ENCODE measurements at regions not wholly inside any gene's neighbourhood (a gene's known extent, or its start where the extent isn't known, plus 50 kb on each side); places are given as distances from the start of the nearest gene placed in this dataset.
"Not testable (repeated sequence)": the region's sequence is repeated elsewhere in the genome, so short reads cannot be mapped to it uniquely, and the experiment has no call there.

GRCh38 chr11:95444309-95445241 lies 213.6 kb upstream of the SESN3 start:
- DNase-seq (ENCODE audit: low read depth in 1 of 2, low spot score in 1 of 2) = no peak

- DNase-seq (ENCODE audit: low read depth in 1 of 2, low spot score in 1 of 2) = no peak
These were observed 212.4 kb upstream of the SESN3 start for GRCh38 chr11:95443386-95443785.

- no peak for DNase-seq (ENCODE audit: low read depth in 1 of 2, low spot score in 1 of 2)
These were observed 211.6 kb upstream of the SESN3 start for GRCh38 chr11:95442531-95443050.

GRCh38 chr11:95435628-95436353 lies 204.8 kb upstream of the SESN3 start:
- no peak for DNase-seq (ENCODE audit: low read depth in 1 of 2, low spot score in 1 of 2)

GRCh38 chr11:95435192-95435591 lies 204.2 kb upstream of the SESN3 start:
- DNase-seq (ENCODE audit: low read depth in 1 of 2, low spot score in 1 of 2) = no peak

- DNase-seq (ENCODE audit: low read depth in 1 of 2, low spot score in 1 of 2) = no peak
These were observed 203.6 kb upstream of the SESN3 start for GRCh38 chr11:95434489-95435057.

- DNase-seq (ENCODE audit: low read depth in 1 of 2, low spot score in 1 of 2) = no peak
These were observed 203.0 kb upstream of the SESN3 start for GRCh38 chr11:95434009-95434408.

- no peak for DNase-seq (ENCODE audit: low read depth in 1 of 2, low spot score in 1 of 2)
These were observed 201.9 kb upstream of the SESN3 start for GRCh38 chr11:95432714-95433503.

- DNase-seq (ENCODE audit: low read depth in 1 of 2, low spot score in 1 of 2) = no peak
These were observed 198.4 kb upstream of the SESN3 start for GRCh38 chr11:95429376-95429907.

- DNase-seq (ENCODE audit: low read depth in 1 of 2, low spot score in 1 of 2) = no peak
These were observed 195.9 kb upstream of the SESN3 start for GRCh38 chr11:95426823-95427462.

- DNase-seq (ENCODE audit: low read depth in 1 of 2, low spot score in 1 of 2) = no peak
These were observed 188.9 kb upstream of the SESN3 start for GRCh38 chr11:95419915-95420314.

- no peak for DNase-seq (ENCODE audit: low read depth in 1 of 2, low spot score in 1 of 2)
These were observed 187.9 kb upstream of the SESN3 start for GRCh38 chr11:95418916-95419315.

GRCh38 chr11:95417832-95418231 lies 186.8 kb upstream of the SESN3 start:
- no peak for DNase-seq (ENCODE audit: low read depth in 1 of 2, low spot score in 1 of 2)

GRCh38 chr11:95415837-95416304 lies 184.9 kb upstream of the SESN3 start:
- no peak for DNase-seq (ENCODE audit: low read depth in 1 of 2, low spot score in 1 of 2)

- DNase-seq (ENCODE audit: low read depth in 1 of 2, low spot score in 1 of 2) = no peak
These were observed 183.2 kb upstream of the SESN3 start for GRCh38 chr11:95414217-95414616.

GRCh38 chr11:95413761-95414160 lies 182.8 kb upstream of the SESN3 start:
- DNase-seq (ENCODE audit: low read depth in 1 of 2, low spot score in 1 of 2) = no peak

- no peak for DNase-seq (ENCODE audit: low read depth in 1 of 2, low spot score in 1 of 2)
These were observed 182.0 kb upstream of the SESN3 start for GRCh38 chr11:95413021-95413420.

- no peak for DNase-seq (ENCODE audit: low read depth in 1 of 2, low spot score in 1 of 2)
These were observed 181.1 kb upstream of the SESN3 start for GRCh38 chr11:95412074-95412473.

- not testable (repeated sequence) for DNase-seq (ENCODE audit: low read depth in 1 of 2, low spot score in 1 of 2)
These were observed 179.7 kb upstream of the SESN3 start for GRCh38 chr11:95410707-95411106.

- DNase-seq (ENCODE audit: low read depth in 1 of 2, low spot score in 1 of 2) = no peak
These were observed 175.3 kb upstream of the SESN3 start for GRCh38 chr11:95406271-95406670.

All from activated T-helper 1 cell treated with anti-CD3 and anti-CD28 coated beads, Interleukin-2, amount 50 U/mL, for 16 hours (primary cell).